GM19467 (cell line): ENCODE measurements at regions not wholly inside any gene's neighbourhood (a gene's known extent, or its start where the extent isn't known, plus 50 kb on each side); places are given as distances from the start of the nearest gene placed in this dataset.
"Not testable (repeated sequence)": the region's sequence is repeated elsewhere in the genome, so short reads cannot be mapped to it uniquely, and the experiment has no call there.

Experiments used
- ATAC-seq: cut with Tn5 transposase; IDR thresholded peaks from one replicate; pipeline ENCODE4 v1.9.1; 2021; ENCODE audit warnings: mild to moderate bottlenecking, moderate library complexity; ENCODE audit not compliant: unreplicated experiment

GRCh38 chr3:4069796-4070195 lies 233.4 kb upstream of the SETMAR start:
- ATAC-seq: no peak

- ATAC-seq: no peak
Observed at GRCh38 chr3:4071481-4072184, 231.5 kb upstream of the SETMAR start.

DNA sequence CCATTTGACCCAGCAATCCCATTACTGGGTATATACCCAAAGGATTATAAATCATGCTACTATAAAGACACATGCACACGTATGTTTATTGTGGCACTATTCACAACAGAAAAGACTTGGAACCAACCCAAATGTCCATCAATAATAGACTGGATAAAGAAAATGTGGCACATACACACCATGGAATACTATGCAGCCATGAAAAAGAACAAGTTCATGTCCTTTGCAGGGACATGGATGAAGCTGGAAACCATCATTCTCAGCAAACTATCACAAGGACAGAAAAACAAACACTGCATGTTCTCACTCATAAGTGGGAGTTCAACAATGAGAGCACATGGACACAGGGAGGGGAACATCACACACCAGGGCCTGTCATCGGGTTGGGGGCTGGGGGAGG lies 225.9 kb upstream of the SETMAR start:
- not testable (repeated sequence) for ATAC-seq

- no peak for ATAC-seq
Observed at GRCh38 chr3:4077950-4078349, 225.2 kb upstream of the SETMAR start.

- no peak for ATAC-seq
Observed at GRCh38 chr3:4078903-4079302, 224.3 kb upstream of the SETMAR start.

GRCh38 chr3:4079339-4080195 lies 223.6 kb upstream of the SETMAR start:
- ATAC-seq: no peak

DNA sequence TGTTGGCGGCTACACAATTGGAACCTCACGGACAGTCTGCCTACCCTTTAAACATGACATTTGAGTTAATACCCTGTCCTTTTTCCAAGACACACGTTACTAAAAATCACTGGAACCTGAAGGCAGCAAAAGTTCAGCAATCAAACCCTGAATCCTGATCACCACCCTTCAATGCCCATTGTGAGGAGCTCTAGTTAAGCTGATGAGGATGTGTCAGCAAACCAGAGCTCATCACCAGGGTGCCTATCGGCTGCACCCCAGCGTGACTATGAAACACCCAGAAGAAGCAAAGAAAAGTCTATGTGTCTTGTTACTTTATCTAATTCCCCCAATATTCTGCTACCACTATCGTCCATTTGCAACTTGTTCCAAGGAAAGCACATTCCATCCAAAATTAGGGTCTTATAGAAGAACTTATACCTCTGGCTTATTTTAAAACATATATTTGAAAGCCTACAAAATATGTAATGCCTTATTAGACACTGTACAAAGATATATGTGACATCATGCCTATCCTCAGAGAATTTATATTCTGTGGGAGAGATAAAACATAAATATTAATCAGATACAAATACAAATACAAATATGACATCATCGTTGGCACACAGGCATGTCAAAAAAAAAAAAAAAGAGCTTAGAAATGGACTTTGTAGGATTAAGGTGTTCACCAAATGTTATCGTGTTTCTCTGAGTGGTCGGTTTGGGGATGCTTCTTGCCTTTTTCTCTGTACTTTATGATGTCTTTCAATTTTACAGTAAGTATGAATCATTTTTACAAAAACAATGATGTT lies 219.7 kb upstream of the SETMAR start:
- no peak for ATAC-seq

GRCh38 chr3:4084271-4084670 lies 218.9 kb upstream of the SETMAR start:
- no peak for ATAC-seq

GRCh38 chr3:4086662-4087061 lies 216.5 kb upstream of the SETMAR start:
- ATAC-seq: not testable (repeated sequence)

GRCh38 chr3:4091786-4092185 lies 211.4 kb upstream of the SETMAR start:
- ATAC-seq: no peak

DNA sequence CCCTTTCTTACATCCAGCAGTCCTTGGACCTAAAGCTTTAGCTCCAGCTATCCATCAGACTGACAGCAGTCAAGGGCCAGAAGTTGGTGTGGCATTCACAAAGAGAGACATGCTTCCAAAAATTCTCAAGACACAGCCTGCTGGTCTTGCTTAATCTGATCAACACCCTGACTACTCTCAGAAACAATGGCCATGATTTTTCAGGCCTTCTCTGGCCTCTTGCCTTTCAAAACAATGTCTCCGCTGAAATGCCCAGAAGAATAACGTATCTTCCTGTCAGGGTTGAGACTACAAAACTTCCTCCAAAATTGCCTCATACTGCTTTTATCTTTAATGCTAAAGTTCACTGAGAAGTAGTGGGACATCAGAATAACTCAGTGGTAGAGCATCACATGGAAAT lies 205.4 kb upstream of the SETMAR start:
- no peak for ATAC-seq

DNA sequence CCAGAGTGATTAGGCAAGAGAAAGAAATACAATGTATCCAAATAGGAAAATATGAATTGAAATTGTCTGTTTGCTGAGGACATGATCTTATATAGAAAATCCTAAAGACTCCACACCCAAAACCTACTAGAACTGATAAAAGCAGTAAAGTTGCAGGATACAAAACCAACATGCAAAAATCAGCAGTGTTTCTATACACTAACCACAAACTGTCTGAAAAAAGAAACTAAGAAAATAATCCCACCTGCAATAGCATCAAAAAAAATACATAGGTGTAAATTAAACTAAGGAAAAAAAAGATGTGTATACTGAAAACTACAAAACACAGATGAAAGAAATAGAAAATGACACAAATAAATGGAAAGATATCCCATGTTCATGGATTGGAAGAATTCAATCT lies 203.6 kb upstream of the SETMAR start:
- ATAC-seq: no peak

GRCh38 chr3:4107430-4107829 lies 195.7 kb upstream of the SETMAR start:
- no peak for ATAC-seq

GRCh38 chr3:4113811-4114522 lies 189.2 kb upstream of the SETMAR start:
- no peak for ATAC-seq

GRCh38 chr3:4119119-4119518 lies 184.1 kb upstream of the SETMAR start:
- no peak for ATAC-seq

DNA sequence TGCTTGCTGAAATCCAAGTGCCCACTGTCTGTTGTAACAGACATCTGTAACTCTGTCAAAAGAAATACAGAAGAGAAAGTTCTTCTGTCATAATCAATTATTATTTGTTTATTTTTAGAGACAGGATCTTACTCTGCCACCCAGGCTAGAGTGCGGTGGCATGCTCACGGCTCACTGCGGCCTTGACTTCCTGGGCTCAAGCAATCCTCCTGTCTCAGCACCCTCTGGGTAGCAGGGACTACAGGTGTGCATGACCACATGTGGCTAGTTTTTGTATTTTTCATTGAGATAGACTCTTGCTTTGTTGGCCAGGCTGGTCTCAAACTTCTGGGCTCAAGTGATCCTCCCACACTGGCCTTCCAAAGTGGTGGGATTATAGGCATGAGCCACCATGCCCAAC lies 177.6 kb upstream of the SETMAR start:
- ATAC-seq: no peak

- ATAC-seq: no peak
Observed at GRCh38 chr3:4138150-4138785, 164.9 kb upstream of the SETMAR start.

DNA sequence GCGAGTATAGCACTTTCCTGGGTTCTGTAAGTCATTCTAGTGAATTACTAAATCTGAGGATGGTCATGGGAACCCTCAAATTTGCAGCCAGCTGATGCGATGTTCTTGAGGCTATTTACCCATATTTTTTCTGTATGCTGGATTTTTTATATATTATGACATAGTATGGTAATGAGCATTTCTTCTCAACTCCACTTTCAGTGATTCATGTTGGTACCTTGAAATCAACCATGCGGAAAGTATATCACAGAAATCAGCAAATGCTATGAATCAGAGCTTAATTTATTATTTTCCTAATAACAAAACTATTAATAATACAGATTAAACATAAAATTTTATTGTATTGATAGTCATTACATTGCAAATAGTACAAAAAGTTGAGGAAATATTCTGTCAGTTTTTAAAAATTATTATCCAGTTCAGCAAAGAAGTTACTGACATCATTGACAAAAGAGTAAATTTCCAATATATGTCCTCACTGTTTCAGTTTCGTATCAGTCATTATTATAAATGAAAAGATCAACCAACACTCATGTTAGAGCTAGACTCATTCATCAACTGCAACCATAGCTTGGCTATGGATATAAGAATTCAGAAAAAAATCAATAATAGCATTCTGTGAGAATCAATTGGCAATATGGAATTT lies 164.3 kb upstream of the SETMAR start:
- no peak for ATAC-seq

DNA sequence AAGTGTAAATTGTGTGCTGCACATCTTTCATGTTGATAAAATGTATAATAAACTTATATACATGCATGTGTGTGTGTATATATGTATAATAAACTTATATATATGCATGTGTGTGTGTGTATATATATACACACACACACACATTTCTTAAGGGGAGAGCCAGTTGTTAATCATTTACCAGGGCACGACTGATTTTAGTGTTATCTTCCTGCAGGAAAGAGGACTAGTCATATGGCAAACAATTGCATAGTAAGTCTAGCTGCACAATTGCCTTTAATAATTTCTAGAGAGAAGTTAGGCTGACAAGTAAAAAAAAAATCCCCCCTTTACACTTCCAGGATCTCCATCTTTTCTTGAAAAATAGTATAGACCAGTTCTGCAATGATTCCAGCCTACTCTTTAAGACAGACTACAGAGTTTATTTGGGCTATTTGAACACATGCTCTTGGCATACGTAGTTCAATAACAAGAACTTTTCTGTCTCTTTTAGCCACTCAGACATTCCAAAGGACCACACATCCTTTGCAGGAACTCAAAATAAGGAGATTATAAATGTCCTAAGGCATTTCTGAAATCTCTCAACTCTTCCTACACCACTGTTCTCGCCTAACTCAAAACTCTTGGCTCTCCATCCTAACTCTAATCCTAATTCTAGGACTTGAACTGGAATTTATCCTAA lies 163.6 kb upstream of the SETMAR start:
- peak; percentile 72 for ATAC-seq
